ENCODE measurements at regions not wholly inside any gene's neighbourhood (a gene's known extent, or its start where the extent isn't known, plus 50 kb on each side); places are given as distances from the start of the nearest gene placed in this dataset.

DNA sequence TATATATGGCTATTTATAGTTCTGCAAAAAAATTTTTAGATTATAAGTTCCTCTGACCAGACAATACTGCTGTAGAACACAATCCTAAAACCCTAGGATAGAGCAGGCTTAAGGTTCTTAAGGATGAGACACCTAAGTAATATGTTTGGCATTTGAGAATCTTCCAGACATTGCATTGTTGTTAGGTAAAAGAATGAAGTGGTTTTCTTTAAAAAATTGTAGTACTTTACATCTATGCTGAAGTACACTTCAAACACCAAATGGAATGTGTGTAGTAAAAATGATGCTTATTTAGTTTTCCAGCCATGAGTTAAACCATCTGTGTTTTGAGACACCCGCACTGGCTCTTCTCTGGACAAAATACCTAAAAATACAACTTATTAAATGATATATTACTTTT, 857.7 kb downstream of the OTOL1 start:
- TF ChIP-seq, protein P1, sequence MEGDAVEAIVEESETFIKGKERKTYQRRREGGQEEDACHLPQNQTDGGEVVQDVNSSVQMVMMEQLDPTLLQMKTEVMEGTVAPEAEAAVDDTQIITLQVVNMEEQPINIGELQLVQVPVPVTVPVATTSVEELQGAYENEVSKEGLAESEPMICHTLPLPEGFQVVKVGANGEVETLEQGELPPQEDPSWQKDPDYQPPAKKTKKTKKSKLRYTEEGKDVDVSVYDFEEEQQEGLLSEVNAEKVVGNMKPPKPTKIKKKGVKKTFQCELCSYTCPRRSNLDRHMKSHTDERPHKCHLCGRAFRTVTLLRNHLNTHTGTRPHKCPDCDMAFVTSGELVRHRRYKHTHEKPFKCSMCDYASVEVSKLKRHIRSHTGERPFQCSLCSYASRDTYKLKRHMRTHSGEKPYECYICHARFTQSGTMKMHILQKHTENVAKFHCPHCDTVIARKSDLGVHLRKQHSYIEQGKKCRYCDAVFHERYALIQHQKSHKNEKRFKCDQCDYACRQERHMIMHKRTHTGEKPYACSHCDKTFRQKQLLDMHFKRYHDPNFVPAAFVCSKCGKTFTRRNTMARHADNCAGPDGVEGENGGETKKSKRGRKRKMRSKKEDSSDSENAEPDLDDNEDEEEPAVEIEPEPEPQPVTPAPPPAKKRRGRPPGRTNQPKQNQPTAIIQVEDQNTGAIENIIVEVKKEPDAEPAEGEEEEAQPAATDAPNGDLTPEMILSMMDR (IDR thresholded peaks at IDR 0.05; ENCODE audit: low read depth, low read length): no peak
- TF ChIP-seq EZH2phosphoT487 (IDR thresholded peaks at IDR 0.05; ENCODE audit: low read depth): no peak

All from OCI-LY3 (cell line).